Endothelial cell of umbilical vein (primary cell): ENCODE measurements at regions not wholly inside any gene's neighbourhood (a gene's known extent, or its start where the extent isn't known, plus 50 kb on each side); places are given as distances from the start of the nearest gene placed in this dataset.

Experiments
- BruUV-seq: library from RNA; stranded (reverse); fragments of 400-500 nt; replicated peaks from 2 replicates; lab custom pipeline; 2021; lab: Mats Ljungman, UMichigan
- CTCF ChIA-PET: fragments of 300-600, 350-600 bp; sonication (Branson Sonifier 250); formaldehyde crosslinking; loops from one replicate; lab custom pipeline; 2021; ENCODE audit warnings: antibody characterized with exemption, inconsistent platforms; lab: Charles Lee
- POLR2A ChIA-PET: fragments of 300-600, 350-600 bp; sonication (Branson Sonifier 250); formaldehyde crosslinking; loops from one replicate; lab custom pipeline; 2021; ENCODE audit warnings: antibody characterized with exemption, inconsistent platforms; lab: Charles Lee
- DNase-seq: peaks from one replicate; pipeline ENCODE4 v3.0.0-alpha.2; 2011; ENCODE audit warnings: low read depth, low spot score
- FAIRE-seq: peaks from 2 replicates; lab custom pipeline; 2011; peaks lifted over from hg19 to GRCh38; lab: Jason Lieb, UNC
- H2AFZ ChIP-seq: 2 replicates; pipeline ENCODE4 v1.6.0; 2012; ENCODE audit warnings: low read depth, low read length, control low read depth, inconsistent platforms
- H3K27ac ChIP-seq: 2 replicates; pipeline ENCODE4 v1.5.1; 2011; ENCODE audit warnings: low read depth, mild to moderate bottlenecking, control low read depth, low read length, moderate library complexity; ENCODE audit not compliant: insufficient read depth
- H3K27me3 ChIP-seq, 2 experiments: 2 replicates each; pipeline versions ENCODE4 v1.6.0 to v1.6.1; 2011; ENCODE audit warnings: low read length in 2 of 2, mixed read lengths in 1 of 2; ENCODE audit not compliant: control insufficient read depth in 2 of 2, insufficient read depth in 2 of 2
- H3K36me3 ChIP-seq, 2 experiments: 2 replicates in 1 of 2; 3 replicates in 1 of 2; pipeline ENCODE4 v1.5.1; 2011; ENCODE audit warnings: low read length in 2 of 2, mild to moderate bottlenecking in 1 of 2, moderate library complexity in 1 of 2; ENCODE audit not compliant: control insufficient read depth in 2 of 2, insufficient read depth in 2 of 2; ENCODE audit errors: extremely low read depth in 1 of 2
- H3K4me1 ChIP-seq: 3 replicates; pipeline ENCODE4 v1.5.1; 2011; ENCODE audit warnings: mild to moderate bottlenecking, low read length; ENCODE audit not compliant: control insufficient read depth, insufficient read depth; ENCODE audit errors: extremely low read depth
- H3K4me2 ChIP-seq: 2 replicates; pipeline ENCODE4 v1.6.1; 2011; ENCODE audit warnings: low read length, control low read depth, mixed read lengths; ENCODE audit not compliant: insufficient read depth
- H3K4me3 ChIP-seq, 3 experiments: fragments of 200-600 bp in 1 of 3; sonication (generic), shearing (Covaris generic) in 1 of 3; replicated peaks in 1 of 3; 2 replicates each; pipeline ENCODE4 v1.5.1; 2011 to 2016; ENCODE audit warnings: control low read depth in 3 of 3, low read length in 3 of 3, mild to moderate bottlenecking in 2 of 3, inconsistent platforms in 1 of 3, low read depth in 1 of 3, moderate library complexity in 1 of 3; ENCODE audit not compliant: insufficient read depth in 1 of 3
- H3K79me2 ChIP-seq: 2 replicates; pipeline ENCODE4 v1.6.0; 2012; ENCODE audit warnings: low read length, inconsistent platforms; ENCODE audit not compliant: control insufficient read depth, insufficient read depth
- H3K9ac ChIP-seq: replicated peaks from 2 replicates; pipeline ENCODE3; 2011; ENCODE audit warnings: low read length, control low read depth; ENCODE audit not compliant: insufficient read depth; ENCODE audit errors: extremely low read depth
- H3K9me1 ChIP-seq: replicated peaks from 3 replicates; pipeline ENCODE4 v1.6.0; 2011; ENCODE audit warnings: mild to moderate bottlenecking, low read length; ENCODE audit not compliant: control insufficient read depth, insufficient read depth; ENCODE audit errors: extremely low read depth
- H3K9me3 ChIP-seq: replicated peaks from 2 replicates; pipeline ENCODE4 v1.5.1; 2012; ENCODE audit warnings: low read length, inconsistent platforms; ENCODE audit not compliant: control insufficient read depth, insufficient read depth
- H4K20me1 ChIP-seq: replicated peaks from 2 replicates; pipeline ENCODE3; 2011; ENCODE audit warnings: mild to moderate bottlenecking, low read length; ENCODE audit not compliant: control insufficient read depth, insufficient read depth; ENCODE audit errors: extremely low read depth
- EZH2 ChIP-seq: IDR thresholded peaks from 2 replicates; pipeline ENCODE4 v1.6.1; 2012; ENCODE audit warnings: borderline replicate concordance, low read depth, mild to moderate bottlenecking, moderate library complexity, low read length, inconsistent platforms; ENCODE audit not compliant: severe bottlenecking
- FOS ChIP-seq: IDR thresholded peaks from 2 replicates; pipeline ENCODE4 v1.6.1; 2011; ENCODE audit warnings: mild to moderate bottlenecking, low read length, moderate library complexity, borderline replicate concordance; ENCODE audit not compliant: insufficient read depth
- GATA2 ChIP-seq: IDR thresholded peaks from 2 replicates; pipeline ENCODE4 v1.7.0; 2011; ENCODE audit warnings: low read depth, mild to moderate bottlenecking, moderate library complexity, mixed read lengths, low read length; ENCODE audit not compliant: insufficient read length, insufficient read depth
- JUN ChIP-seq: IDR thresholded peaks from 2 replicates; pipeline ENCODE4 v1.6.1; 2011; ENCODE audit warnings: borderline replicate concordance, low read depth; ENCODE audit not compliant: insufficient read length, insufficient read depth
- MYC ChIP-seq: IDR thresholded peaks from one replicate; pipeline ENCODE4 v1.6.1; 2011; ENCODE audit warnings: mild to moderate bottlenecking, low read depth, low read length
- POLR2A ChIP-seq: IDR thresholded peaks from 2 replicates; pipeline ENCODE4 v1.6.1; 2012; ENCODE audit warnings: low read depth, mild to moderate bottlenecking, control low read depth, low read length
- POLR2AphosphoS5 ChIP-seq: IDR thresholded peaks from 2 replicates; pipeline ENCODE4 v1.6.1; 2012; ENCODE audit warnings: low read depth, mild to moderate bottlenecking, control low read depth, low read length, moderate library complexity; ENCODE audit not compliant: insufficient read depth
- dilution Hi-C: fragments of 300-500 bp; cut with MboI; formaldehyde crosslinking; loops from one replicate; pipeline ENCODE4 v1.15.0; 2019; ENCODE audit warnings: low sequenced_read_pairs; ENCODE audit not compliant: extremely low pct_ligation_motif_present
- intact Hi-C: fragments of 100-400 bp; cut with micrococcal nuclease; formaldehyde crosslinking; loops from one replicate; pipeline ENCODE4 v1.10.0; 2022
- TF ChIP-seq, protein P1 (sequence below), 2 donors: IDR thresholded peaks; 1 replicate in 1 of 2; 2 replicates in 1 of 2; pipeline ENCODE4 v1.5.1; 2011; ENCODE audit warnings: low read length in 2 of 2, mild to moderate bottlenecking in 2 of 2, moderate library complexity in 2 of 2, control low read depth in 1 of 2, inconsistent platforms in 1 of 2, low read depth in 1 of 2; ENCODE audit not compliant: insufficient read depth in 1 of 2; ENCODE audit errors: extremely low read depth in 1 of 2
- TF ChIP-seq, protein P2 (sequence below): IDR thresholded peaks from 2 replicates; pipeline ENCODE4 v1.6.1; 2011; ENCODE audit not compliant: insufficient read depth, insufficient read length

DNA sequence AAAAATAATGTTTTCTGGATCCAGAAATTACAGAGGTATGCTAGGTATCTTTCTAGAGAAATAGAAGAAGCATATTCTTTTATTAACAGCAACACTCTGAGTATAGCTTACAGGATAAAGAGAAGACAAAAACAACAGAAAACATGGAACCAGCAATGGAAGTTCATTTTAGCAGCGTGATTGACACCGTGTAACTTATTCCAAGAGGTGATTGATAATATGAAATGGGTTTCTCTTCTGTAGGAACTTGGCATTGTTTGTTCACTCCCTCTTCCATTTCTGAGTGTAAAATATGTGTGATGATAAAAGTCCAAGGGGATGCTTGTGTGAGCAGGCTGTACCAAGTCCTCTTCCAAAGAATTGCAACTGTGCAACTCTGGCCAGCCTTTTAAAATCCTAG, 303.0 kb downstream of the COL12A1 start:
- Histone ChIP-seq H3K4me1 (no peaks in the 10 kb centered on the region), H3K4me3 (no peak overlapping the region), H3K4me2 (no peak overlapping the region), H3K27ac (no peak overlapping the region), H4K20me1 (no peaks in the 10 kb centered on the region), H3K9ac (no peak overlapping the region), H3K27me3 (no peaks in the 10 kb centered on the region), H2AFZ (no peak overlapping the region), H3K9me3 (no peaks in the 10 kb centered on the region), H3K36me3 (no peaks in the 10 kb centered on the region), H3K9me1 (no peaks in the 10 kb centered on the region), H3K79me2 (no peaks in the 10 kb centered on the region)
- dilution Hi-C loops (no loop called here), intact Hi-C loops (no loop called here)
- DNase-seq, result no peak
- ChIA-PET POLR2A (no interaction called here), CTCF (interaction anchor here (6.3 kb wide), 1 partner anchor 304 kb away, joined by 184 read pairs; the partner anchor contains the start of gene COL12A1)
- no TSS peak for BruUV-seq
- no peak for FAIRE-seq
- TF ChIP-seq POLR2AphosphoS5, result no peak
- TF ChIP-seq FOS, result no peak
- no peak for TF ChIP-seq JUN
- no peak for TF ChIP-seq POLR2A
- TF ChIP-seq MYC, result no peak
- no peak for TF ChIP-seq GATA2
- TF ChIP-seq, protein P1, sequence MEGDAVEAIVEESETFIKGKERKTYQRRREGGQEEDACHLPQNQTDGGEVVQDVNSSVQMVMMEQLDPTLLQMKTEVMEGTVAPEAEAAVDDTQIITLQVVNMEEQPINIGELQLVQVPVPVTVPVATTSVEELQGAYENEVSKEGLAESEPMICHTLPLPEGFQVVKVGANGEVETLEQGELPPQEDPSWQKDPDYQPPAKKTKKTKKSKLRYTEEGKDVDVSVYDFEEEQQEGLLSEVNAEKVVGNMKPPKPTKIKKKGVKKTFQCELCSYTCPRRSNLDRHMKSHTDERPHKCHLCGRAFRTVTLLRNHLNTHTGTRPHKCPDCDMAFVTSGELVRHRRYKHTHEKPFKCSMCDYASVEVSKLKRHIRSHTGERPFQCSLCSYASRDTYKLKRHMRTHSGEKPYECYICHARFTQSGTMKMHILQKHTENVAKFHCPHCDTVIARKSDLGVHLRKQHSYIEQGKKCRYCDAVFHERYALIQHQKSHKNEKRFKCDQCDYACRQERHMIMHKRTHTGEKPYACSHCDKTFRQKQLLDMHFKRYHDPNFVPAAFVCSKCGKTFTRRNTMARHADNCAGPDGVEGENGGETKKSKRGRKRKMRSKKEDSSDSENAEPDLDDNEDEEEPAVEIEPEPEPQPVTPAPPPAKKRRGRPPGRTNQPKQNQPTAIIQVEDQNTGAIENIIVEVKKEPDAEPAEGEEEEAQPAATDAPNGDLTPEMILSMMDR (IDR thresholded peaks at IDR 0.05; ENCODE audit: extremely low read depth in 1 of 2, insufficient read depth in 1 of 2, low read depth in 1 of 2, low read length in 2 of 2), result no peak
- no peak for TF ChIP-seq EZH2
- TF ChIP-seq, protein P2, sequence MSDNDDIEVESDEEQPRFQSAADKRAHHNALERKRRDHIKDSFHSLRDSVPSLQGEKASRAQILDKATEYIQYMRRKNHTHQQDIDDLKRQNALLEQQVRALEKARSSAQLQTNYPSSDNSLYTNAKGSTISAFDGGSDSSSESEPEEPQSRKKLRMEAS, result no peak
